Neural crest cell (in vitro differentiated cells): ENCODE measurements at regions not wholly inside any gene's neighbourhood (a gene's known extent, or its start where the extent isn't known, plus 50 kb on each side); places are given as distances from the start of the nearest gene placed in this dataset.

Experiments
- DNase-seq: peaks from one replicate; pipeline ENCODE4 v3.0.0; 2021; ENCODE audit warnings: low read depth, mixed read lengths, low spot score
- H3K27ac Mint-ChIP-seq: one replicate; pipeline ENCODE4 v1.8.0; 2021; ENCODE audit warnings: mild to moderate bottlenecking, mixed read lengths; ENCODE audit not compliant: unreplicated experiment
- H3K27me3 Mint-ChIP-seq: 2 replicates; pipeline ENCODE4 v1.8.0; 2021; ENCODE audit warnings: low read depth, mild to moderate bottlenecking, mixed read lengths
- H3K36me3 Mint-ChIP-seq: 2 replicates; pipeline ENCODE4 v1.8.0; 2021; ENCODE audit warnings: low read depth, mild to moderate bottlenecking, mixed read lengths
- H3K4me1 Mint-ChIP-seq: 2 replicates; pipeline ENCODE4 v1.8.0; 2021; ENCODE audit warnings: mixed read lengths
- H3K4me3 Mint-ChIP-seq: one replicate; pipeline ENCODE4 v1.8.0; 2021; ENCODE audit warnings: mild to moderate bottlenecking, mixed read lengths
- H3K9me3 Mint-ChIP-seq: 2 replicates; pipeline ENCODE4 v1.8.0; 2021; ENCODE audit warnings: mixed read lengths
- TF ChIP-seq, protein P1 (sequence below): fragments of 200-600 bp; sonication (generic); conservative IDR thresholded peaks from 2 replicates; pipeline ENCODE4 v1.5.0; 2021; ENCODE audit warnings: antibody characterized with exemption, mild to moderate bottlenecking

DNA sequence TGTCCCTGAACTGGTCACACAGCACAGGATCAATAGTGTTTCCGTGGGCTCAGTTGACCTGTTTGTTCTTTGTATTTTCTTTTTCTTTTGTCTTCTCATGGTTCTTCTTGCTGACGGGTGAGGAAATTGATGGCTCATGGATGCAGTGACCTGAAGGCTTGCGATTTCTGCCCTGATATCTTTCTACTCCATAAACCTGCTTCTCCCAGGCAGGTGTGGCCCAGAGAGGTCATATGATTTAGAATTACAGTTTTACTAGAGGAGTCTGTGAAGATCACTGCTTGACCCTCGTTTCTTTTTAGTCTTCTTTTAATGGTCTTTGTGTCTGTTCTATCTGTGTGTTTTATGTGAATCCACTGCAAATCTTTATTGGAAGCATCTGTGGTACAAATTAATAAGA, 195.1 kb upstream of the KLF6 start:
- DNase-seq = no peak
- TF ChIP-seq, protein P1, sequence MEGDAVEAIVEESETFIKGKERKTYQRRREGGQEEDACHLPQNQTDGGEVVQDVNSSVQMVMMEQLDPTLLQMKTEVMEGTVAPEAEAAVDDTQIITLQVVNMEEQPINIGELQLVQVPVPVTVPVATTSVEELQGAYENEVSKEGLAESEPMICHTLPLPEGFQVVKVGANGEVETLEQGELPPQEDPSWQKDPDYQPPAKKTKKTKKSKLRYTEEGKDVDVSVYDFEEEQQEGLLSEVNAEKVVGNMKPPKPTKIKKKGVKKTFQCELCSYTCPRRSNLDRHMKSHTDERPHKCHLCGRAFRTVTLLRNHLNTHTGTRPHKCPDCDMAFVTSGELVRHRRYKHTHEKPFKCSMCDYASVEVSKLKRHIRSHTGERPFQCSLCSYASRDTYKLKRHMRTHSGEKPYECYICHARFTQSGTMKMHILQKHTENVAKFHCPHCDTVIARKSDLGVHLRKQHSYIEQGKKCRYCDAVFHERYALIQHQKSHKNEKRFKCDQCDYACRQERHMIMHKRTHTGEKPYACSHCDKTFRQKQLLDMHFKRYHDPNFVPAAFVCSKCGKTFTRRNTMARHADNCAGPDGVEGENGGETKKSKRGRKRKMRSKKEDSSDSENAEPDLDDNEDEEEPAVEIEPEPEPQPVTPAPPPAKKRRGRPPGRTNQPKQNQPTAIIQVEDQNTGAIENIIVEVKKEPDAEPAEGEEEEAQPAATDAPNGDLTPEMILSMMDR = no peak
- H3K4me1 Mint-ChIP-seq = peaks cover 15% of the 10 kb centered on the region
- H3K27ac Mint-ChIP-seq = no peak overlapping the region
- peaks cover 8% of the 10 kb centered on the region for H3K9me3 Mint-ChIP-seq
- no peaks in the 10 kb centered on the region for H3K27me3 Mint-ChIP-seq
- H3K36me3 Mint-ChIP-seq = peaks cover 7% of the 10 kb centered on the region
- no peak overlapping the region for H3K4me3 Mint-ChIP-seq

DNA sequence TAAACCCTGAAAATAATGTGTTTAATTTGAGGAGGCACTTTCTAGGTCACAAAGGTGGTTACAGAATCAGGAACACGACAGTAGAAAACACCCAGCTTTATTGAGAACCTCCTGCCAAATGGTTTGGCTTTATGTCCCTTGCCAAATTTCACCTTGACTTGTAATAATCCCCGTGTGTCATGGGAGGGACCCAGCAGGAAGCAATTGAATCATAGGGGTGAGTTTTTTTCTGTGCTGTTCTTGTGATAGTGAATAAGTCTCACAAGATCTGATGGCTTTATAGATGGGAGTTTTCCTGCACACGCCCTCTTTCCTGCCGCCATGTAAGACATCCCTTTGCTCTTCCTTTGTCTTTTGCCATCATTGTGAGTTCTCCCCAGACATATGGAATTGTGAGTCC, 193.8 kb upstream of the KLF6 start:
- no peak for DNase-seq
- Mint-ChIP-seq H3K27ac (no peak overlapping the region), H3K9me3 (peaks cover 9% of the 10 kb centered on the region), H3K36me3 (peaks cover 3% of the 10 kb centered on the region), H3K4me3 (no peak overlapping the region), H3K4me1 (peaks cover 15% of the 10 kb centered on the region), H3K27me3 (no peaks in the 10 kb centered on the region)
- TF ChIP-seq, protein P1 = no peak

DNA sequence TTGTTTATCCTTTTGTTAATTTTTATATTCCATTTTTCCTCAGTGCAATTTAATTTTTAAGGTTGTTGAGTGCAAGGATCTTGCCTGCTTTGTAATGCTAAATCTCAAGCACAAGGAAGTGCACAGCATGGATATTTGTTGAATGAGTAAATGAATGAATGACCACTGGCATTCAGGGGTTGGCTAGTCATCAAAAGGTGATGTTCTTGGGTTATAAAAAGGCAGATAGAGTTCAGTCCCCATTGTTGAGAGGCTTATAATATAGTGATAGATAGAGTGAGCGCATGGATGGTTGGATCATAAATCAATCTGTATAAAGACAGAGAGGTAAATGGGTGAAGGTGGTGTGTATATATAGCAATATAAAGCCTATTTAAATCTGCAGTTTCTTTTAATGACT, 193.2 kb upstream of the KLF6 start:
- DNase-seq = no peak
- Mint-ChIP-seq H3K27ac (no peak overlapping the region), H3K36me3 (peaks cover 3% of the 10 kb centered on the region), H3K27me3 (no peaks in the 10 kb centered on the region), H3K9me3 (peaks cover 9% of the 10 kb centered on the region), H3K4me3 (no peak overlapping the region), H3K4me1 (peaks cover 15% of the 10 kb centered on the region)
- TF ChIP-seq, protein P1 = no peak

DNA sequence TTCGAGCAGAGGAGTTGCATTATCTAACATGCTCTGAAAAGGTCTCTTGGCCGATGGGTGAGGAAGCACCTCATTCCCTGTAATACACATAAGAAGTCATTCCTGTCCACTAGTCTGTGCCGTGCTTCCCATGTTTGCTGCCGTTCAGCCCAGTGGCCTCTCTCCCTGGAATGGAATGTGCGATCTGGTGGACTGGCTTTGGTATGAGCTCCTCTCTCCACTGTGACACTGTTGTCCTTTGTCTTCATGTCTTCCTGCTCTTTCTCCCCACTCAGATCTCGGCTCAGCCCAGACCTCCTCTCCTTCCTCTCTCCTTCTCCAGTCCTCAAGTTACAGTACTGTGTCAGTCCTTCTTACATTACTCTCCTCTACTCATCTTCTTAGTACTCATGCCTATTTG, 192.8 kb upstream of the KLF6 start:
- Mint-ChIP-seq H3K36me3 (peaks cover 3% of the 10 kb centered on the region), H3K4me3 (no peak overlapping the region), H3K27me3 (no peaks in the 10 kb centered on the region), H3K4me1 (peaks cover 19% of the 10 kb centered on the region), H3K9me3 (peaks cover 8% of the 10 kb centered on the region), H3K27ac (no peak overlapping the region)
- TF ChIP-seq, protein P1 = no peak
- DNase-seq = no peak

DNA sequence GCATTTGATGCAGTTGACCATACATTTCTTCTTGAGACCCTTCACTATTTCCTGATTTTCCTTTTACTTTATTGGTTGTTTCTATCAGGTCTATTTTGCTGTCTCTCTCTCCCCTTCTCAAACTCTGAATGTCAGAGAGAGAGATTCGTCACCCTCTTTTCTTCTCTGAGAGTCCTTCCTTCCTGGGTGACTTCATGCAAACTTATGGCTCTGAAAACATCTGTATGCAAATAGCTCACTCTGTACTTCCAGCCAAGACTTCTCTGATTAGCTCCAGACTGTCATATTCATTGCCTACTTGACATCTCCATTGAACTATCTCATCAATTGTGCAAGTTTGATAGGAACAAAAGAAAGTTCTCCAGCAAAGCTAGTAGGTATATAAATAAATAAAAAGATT, 191.7 kb upstream of the KLF6 start:
- DNase-seq = no peak
- Mint-ChIP-seq H3K9me3 (peaks cover 7% of the 10 kb centered on the region), H3K27me3 (no peaks in the 10 kb centered on the region), H3K4me3 (no peak overlapping the region), H3K4me1 (peaks cover 21% of the 10 kb centered on the region), H3K36me3 (peaks cover 3% of the 10 kb centered on the region), H3K27ac (no peak overlapping the region)
- TF ChIP-seq, protein P1 = no peak

DNA sequence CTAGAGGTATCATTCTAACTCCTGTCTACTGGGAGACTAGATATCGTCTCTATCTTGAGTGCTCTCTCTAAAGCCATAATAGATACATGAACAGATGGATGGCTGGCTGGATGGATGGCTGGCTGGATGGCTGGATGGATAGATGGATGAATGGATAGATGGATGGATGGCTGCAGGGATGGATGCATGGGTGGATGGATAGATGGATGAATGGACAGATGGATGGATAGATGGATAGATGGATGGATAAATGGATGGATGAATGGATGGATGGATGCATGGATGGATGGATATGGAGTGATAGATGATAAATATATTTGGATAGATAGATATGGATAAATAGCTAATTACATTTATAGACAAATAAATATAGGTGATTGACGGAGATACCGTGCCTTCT, 191.2 kb upstream of the KLF6 start:
- H3K36me3 Mint-ChIP-seq = peaks cover 3% of the 10 kb centered on the region

More for the DNA sequence above, 191.2 kb upstream of the KLF6 start:
- TF ChIP-seq, protein P1 = no peak
- peaks cover 7% of the 10 kb centered on the region for H3K9me3 Mint-ChIP-seq
- no peaks in the 10 kb centered on the region for H3K27me3 Mint-ChIP-seq
- no peak for DNase-seq
- H3K4me1 Mint-ChIP-seq = peaks cover 16% of the 10 kb centered on the region
- no peak overlapping the region for H3K27ac Mint-ChIP-seq
- H3K4me3 Mint-ChIP-seq = no peak overlapping the region
